WTC11 (cell line): ENCODE measurements at regions not wholly inside any gene's neighbourhood (a gene's known extent, or its start where the extent isn't known, plus 50 kb on each side); places are given as distances from the start of the nearest gene placed in this dataset.

Source experiments
- TF ChIP-seq, protein P1 (sequence below): sonication (generic); formaldehyde crosslinking; IDR thresholded peaks from 2 replicates; pipeline ENCODE4 v1.8.0; 2022; ENCODE audit warnings: mild to moderate bottlenecking, missing genetic modification reagents
- TF ChIP-seq, protein P2 (sequence below): fragments of 200-600 bp; IDR thresholded peaks from 2 replicates; pipeline ENCODE4 v1.8.0; 2022; ENCODE audit warnings: antibody characterized with exemption

DNA sequence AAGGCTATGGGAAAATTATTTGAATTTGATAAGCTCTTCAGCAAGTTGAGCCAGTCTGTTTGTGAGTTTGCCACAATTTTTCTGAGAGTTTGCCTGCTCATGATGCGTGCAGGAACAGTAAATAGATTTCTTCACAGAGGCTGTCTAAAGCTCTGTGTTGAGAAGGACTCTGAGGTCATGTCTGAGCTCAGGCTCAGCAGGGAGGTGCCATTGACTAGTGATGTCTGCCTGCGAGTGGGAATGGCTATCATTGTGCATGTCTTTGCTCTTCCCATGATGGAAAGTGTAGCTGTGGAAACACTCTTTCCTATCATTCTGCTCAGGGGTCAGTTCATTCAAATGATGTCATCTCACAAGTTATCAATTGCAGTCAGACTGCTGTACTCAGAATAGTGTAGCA lies 142.8 kb downstream of the RASEF start:
- TF ChIP-seq, protein P1, sequence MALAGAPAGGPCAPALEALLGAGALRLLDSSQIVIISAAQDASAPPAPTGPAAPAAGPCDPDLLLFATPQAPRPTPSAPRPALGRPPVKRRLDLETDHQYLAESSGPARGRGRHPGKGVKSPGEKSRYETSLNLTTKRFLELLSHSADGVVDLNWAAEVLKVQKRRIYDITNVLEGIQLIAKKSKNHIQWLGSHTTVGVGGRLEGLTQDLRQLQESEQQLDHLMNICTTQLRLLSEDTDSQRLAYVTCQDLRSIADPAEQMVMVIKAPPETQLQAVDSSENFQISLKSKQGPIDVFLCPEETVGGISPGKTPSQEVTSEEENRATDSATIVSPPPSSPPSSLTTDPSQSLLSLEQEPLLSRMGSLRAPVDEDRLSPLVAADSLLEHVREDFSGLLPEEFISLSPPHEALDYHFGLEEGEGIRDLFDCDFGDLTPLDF = no peak
- TF ChIP-seq, protein P2, sequence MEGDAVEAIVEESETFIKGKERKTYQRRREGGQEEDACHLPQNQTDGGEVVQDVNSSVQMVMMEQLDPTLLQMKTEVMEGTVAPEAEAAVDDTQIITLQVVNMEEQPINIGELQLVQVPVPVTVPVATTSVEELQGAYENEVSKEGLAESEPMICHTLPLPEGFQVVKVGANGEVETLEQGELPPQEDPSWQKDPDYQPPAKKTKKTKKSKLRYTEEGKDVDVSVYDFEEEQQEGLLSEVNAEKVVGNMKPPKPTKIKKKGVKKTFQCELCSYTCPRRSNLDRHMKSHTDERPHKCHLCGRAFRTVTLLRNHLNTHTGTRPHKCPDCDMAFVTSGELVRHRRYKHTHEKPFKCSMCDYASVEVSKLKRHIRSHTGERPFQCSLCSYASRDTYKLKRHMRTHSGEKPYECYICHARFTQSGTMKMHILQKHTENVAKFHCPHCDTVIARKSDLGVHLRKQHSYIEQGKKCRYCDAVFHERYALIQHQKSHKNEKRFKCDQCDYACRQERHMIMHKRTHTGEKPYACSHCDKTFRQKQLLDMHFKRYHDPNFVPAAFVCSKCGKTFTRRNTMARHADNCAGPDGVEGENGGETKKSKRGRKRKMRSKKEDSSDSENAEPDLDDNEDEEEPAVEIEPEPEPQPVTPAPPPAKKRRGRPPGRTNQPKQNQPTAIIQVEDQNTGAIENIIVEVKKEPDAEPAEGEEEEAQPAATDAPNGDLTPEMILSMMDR = no peak
